K562 (cell line): ENCODE measurements at regions not wholly inside any gene's neighbourhood (a gene's known extent, or its start where the extent isn't known, plus 50 kb on each side); places are given as distances from the start of the nearest gene placed in this dataset.

Source experiments
- CUX1 ChIP-seq: fragments of 200-800 bp; sonication (Bioruptor generic); IDR thresholded peaks from 2 replicates; pipeline ENCODE4 v1.6.1; 2016; ENCODE audit warnings: missing genetic modification characterization, missing compliant biosample characterization
- MLLT1 ChIP-seq, 2 experiments: fragments of 450-650 bp; IDR thresholded peaks; 2 replicates each; pipeline ENCODE4 v1.6.1; 2016
- NCOR1 ChIP-seq: fragments of 450-650 bp; IDR thresholded peaks from 2 replicates; pipeline ENCODE4 v1.6.1; 2016; ENCODE audit warnings: mild to moderate bottlenecking, moderate library complexity
- NR4A1 ChIP-seq, 2 experiments: fragments of 250-450 bp in 1 of 2; fragments of 450-650 bp in 1 of 2; sonication (Bioruptor Pico) in 1 of 2; IDR thresholded peaks; 2 replicates each; pipeline versions ENCODE4 v1.4.0 to v1.6.1; 2016 to 2020; ENCODE audit warnings: mild to moderate bottlenecking in 2 of 2, missing compliant biosample characterization in 1 of 2, missing genetic modification characterization in 1 of 2, moderate library complexity in 1 of 2
- OTX1 ChIP-seq: fragments of 450-650 bp; formaldehyde crosslinking; IDR thresholded peaks from 2 replicates; pipeline ENCODE4 v1.4.0; 2022; ENCODE audit warnings: mild to moderate bottlenecking
- SFPQ ChIP-seq: fragments of 200-400 bp; formaldehyde crosslinking; IDR thresholded peaks from 2 replicates; pipeline ENCODE4 v1.6.1; 2017; ENCODE audit warnings: mild to moderate bottlenecking, low read depth, low read length, moderate library complexity
- ZNF121 ChIP-seq: sonication (generic); formaldehyde crosslinking; conservative IDR thresholded peaks from 2 replicates; pipeline ENCODE4 v1.8.0; 2022; ENCODE audit warnings: missing genetic modification reagents

GRCh38 chr6:15090745-15091384 lies 155.0 kb upstream of the JARID2 start (continued):
- TF ChIP-seq CUX1 (CRISPR knock-in tag), result 0 out of 2 replicates have a peak, but pooled peaks have one; percentile 31
- TF ChIP-seq NR4A1 (CRISPR knock-in tag; IDR thresholded peaks at IDR 0.05), result no peak
- 0 out of 2 replicates have a peak, but pooled peaks have one; percentile 49 for TF ChIP-seq NR4A1 (tag; IDR thresholded peaks at IDR 0.05)
- TF ChIP-seq SFPQ, result no peak
- 0 out of 2 replicates have a peak, but pooled peaks have one; percentile 5 for TF ChIP-seq NCOR1
- TF ChIP-seq MLLT1 (IDR thresholded peaks at IDR 0.05), result peak; percentile 48 to 59; a peak in 1 of 4 replicates
- TF ChIP-seq OTX1 (CRISPR knock-in tag), result peak; percentile 17; the same call in 1 of the 2 replicates
- TF ChIP-seq ZNF121 (CRISPR knock-in tag), result peak; percentile 51
